Suprapubic skin (tissue), 4 donors: ENCODE measurements at regions not wholly inside any gene's neighbourhood (a gene's known extent, or its start where the extent isn't known, plus 50 kb on each side); places are given as distances from the start of the nearest gene placed in this dataset.

ENCODE experiments used
- CTCF ChIP-seq, 2 donors: fragments of 200-600 bp in 1 of 2; fragments of 450-650 bp in 1 of 2; sonication (generic) in 1 of 2; IDR thresholded peaks; one replicate each; pipeline ENCODE4 v1.5.1; 2016 to 2019; ENCODE audit warnings: antibody characterized with exemption in 2 of 2, mild to moderate bottlenecking in 1 of 2, moderate library complexity in 1 of 2
- EP300 ChIP-seq: sonication (generic); formaldehyde crosslinking; IDR thresholded peaks from one replicate; pipeline ENCODE4 v1.6.1; 2017; ENCODE audit warnings: antibody characterized with exemption
- POLR2A ChIP-seq, 2 donors: fragments of 450-650 bp; IDR thresholded peaks; one replicate each; pipeline ENCODE4 v1.6.1; 2017; ENCODE audit warnings: antibody characterized with exemption in 2 of 2, mild to moderate bottlenecking in 2 of 2, moderate library complexity in 2 of 2
- POLR2AphosphoS5 ChIP-seq, 3 donors: sonication (generic); formaldehyde crosslinking; IDR thresholded peaks; one replicate each; pipeline ENCODE4 v1.6.1; 2017; ENCODE audit warnings: antibody characterized with exemption in 3 of 3

- TF ChIP-seq EP300 (no peak), CTCF (IDR thresholded peaks at IDR 0.05) (no peak), POLR2AphosphoS5 (IDR thresholded peaks at IDR 0.05) (no peak), POLR2A (IDR thresholded peaks at IDR 0.05) (no peak)
These were observed 907.6 kb downstream of the FSTL5 start for GRCh38 chr4:161256172-161256571.
